ENCODE measurements at regions not wholly inside any gene's neighbourhood (a gene's known extent, or its start where the extent isn't known, plus 50 kb on each side); places are given as distances from the start of the nearest gene placed in this dataset.

DNA sequence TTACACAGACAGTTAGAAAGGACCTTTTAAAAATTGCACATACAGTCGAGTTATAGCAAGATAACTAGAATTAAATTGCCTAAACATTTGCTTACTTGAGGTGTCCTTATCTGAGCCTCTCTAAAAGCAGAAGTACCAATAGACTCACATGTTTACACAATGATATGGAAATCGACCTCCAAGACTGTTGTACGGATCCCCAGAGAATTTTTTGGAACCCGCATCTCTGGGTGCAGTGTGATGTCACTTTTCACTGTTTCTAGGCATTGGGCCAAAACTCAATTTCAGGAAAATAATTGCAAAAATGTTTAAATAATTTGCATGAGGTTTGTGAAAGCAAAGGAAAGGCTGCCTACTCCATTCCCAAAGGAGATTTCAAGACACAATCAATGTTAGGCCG, 63.1 kb upstream of the ATG10 start:
- Histone ChIP-seq H3F3A (replicated peaks; ENCODE audit: insufficient read depth) (no peaks in the 10 kb centered on the region), H3K9ac (no peak overlapping the region), H3K27me3 (ENCODE audit: insufficient read depth) (no peaks in the 10 kb centered on the region), H3K4me3 (ENCODE audit: low read depth in 2 of 2, low read length in 1 of 2) (no peak overlapping the region), H3K36me3 (replicated peaks in 1 of 2; ENCODE audit: control insufficient read depth in 1 of 2, insufficient read depth in 2 of 2, low read length in 1 of 2) (no peaks in the 10 kb centered on the region), H3K9me3 (no peaks in the 10 kb centered on the region), H3K4me2 (no peak overlapping the region), H4K20me1 (ENCODE audit: insufficient read depth) (no peaks in the 10 kb centered on the region), H3K9me2 (no peaks in the 10 kb centered on the region), H3K4me1 (ENCODE audit: control insufficient read depth in 1 of 2, insufficient read depth in 2 of 2, low read depth in 1 of 2, low read length in 1 of 2) (no peaks in the 10 kb centered on the region; a peak in 1 of 4 replicates), H3K79me2 (ENCODE audit: insufficient read depth) (no peaks in the 10 kb centered on the region), H3K27ac (ENCODE audit: low read depth in 2 of 2, low read length in 1 of 2) (no peak overlapping the region), H2AFZ (ENCODE audit: low read depth) (no peak overlapping the region)
- CTCF ChIA-PET, result no interaction called here
- 81% methylated on average over 5 of the region's 5 CpGs for WGBS (ENCODE audit: low lambda C conversion rate)
- DNase-seq, result no peak
- POLR2A ChIA-PET, result no interaction called here
- TF ChIP-seq, protein P1, sequence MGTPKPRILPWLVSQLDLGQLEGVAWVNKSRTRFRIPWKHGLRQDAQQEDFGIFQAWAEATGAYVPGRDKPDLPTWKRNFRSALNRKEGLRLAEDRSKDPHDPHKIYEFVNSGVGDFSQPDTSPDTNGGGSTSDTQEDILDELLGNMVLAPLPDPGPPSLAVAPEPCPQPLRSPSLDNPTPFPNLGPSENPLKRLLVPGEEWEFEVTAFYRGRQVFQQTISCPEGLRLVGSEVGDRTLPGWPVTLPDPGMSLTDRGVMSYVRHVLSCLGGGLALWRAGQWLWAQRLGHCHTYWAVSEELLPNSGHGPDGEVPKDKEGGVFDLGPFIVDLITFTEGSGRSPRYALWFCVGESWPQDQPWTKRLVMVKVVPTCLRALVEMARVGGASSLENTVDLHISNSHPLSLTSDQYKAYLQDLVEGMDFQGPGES (IDR thresholded peaks at IDR 0.05; ENCODE audit: low read depth, low read length), result no peak
- no peak for TF ChIP-seq SIN3A (IDR thresholded peaks at IDR 0.05; ENCODE audit: borderline replicate concordance, low read depth, low read length)
- no peak for TF ChIP-seq RXRA (IDR thresholded peaks at IDR 0.05; ENCODE audit: borderline replicate concordance, low read depth)
- TF ChIP-seq EP300 (IDR thresholded peaks at IDR 0.05; ENCODE audit: borderline replicate concordance in 1 of 2, low read depth in 1 of 2, low read length in 1 of 2), result no peak
- TF ChIP-seq TAF1 (IDR thresholded peaks at IDR 0.05; ENCODE audit: borderline replicate concordance, low read depth, low read length), result no peak
- TF ChIP-seq YY1 (IDR thresholded peaks at IDR 0.05; ENCODE audit: low read depth), result no peak
- no peak for TF ChIP-seq CHD2 (IDR thresholded peaks at IDR 0.05; ENCODE audit: low read length, partially characterized antibody)
- TF ChIP-seq MEF2A (IDR thresholded peaks at IDR 0.05; ENCODE audit: borderline replicate concordance, low read depth), result no peak
- no peak for TF ChIP-seq RCOR1 (IDR thresholded peaks at IDR 0.05; ENCODE audit: low read length)
- TF ChIP-seq, protein P2, sequence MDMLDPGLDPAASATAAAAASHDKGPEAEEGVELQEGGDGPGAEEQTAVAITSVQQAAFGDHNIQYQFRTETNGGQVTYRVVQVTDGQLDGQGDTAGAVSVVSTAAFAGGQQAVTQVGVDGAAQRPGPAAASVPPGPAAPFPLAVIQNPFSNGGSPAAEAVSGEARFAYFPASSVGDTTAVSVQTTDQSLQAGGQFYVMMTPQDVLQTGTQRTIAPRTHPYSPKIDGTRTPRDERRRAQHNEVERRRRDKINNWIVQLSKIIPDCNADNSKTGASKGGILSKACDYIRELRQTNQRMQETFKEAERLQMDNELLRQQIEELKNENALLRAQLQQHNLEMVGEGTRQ (IDR thresholded peaks at IDR 0.05; ENCODE audit: borderline replicate concordance, low read depth, low read length), result no peak
- TF ChIP-seq FOXM1 (IDR thresholded peaks at IDR 0.05; ENCODE audit: low read depth), result no peak
- TF ChIP-seq, protein P3, sequence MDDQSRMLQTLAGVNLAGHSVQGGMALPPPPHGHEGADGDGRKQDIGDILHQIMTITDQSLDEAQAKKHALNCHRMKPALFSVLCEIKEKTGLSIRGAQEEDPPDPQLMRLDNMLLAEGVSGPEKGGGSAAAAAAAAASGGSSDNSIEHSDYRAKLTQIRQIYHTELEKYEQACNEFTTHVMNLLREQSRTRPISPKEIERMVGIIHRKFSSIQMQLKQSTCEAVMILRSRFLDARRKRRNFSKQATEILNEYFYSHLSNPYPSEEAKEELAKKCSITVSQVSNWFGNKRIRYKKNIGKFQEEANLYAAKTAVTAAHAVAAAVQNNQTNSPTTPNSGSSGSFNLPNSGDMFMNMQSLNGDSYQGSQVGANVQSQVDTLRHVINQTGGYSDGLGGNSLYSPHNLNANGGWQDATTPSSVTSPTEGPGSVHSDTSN (IDR thresholded peaks at IDR 0.05), result no peak
- no peak for TF ChIP-seq TCF12 (IDR thresholded peaks at IDR 0.05)
- TF ChIP-seq FOSL2 (IDR thresholded peaks at IDR 0.05; ENCODE audit: borderline replicate concordance, low read depth), result no peak
- TF ChIP-seq JUND (IDR thresholded peaks at IDR 0.05), result no peak
- no peak for TF ChIP-seq GATA2 (CRISPR knock-in tag; IDR thresholded peaks at IDR 0.05)
- TF ChIP-seq, protein P4, sequence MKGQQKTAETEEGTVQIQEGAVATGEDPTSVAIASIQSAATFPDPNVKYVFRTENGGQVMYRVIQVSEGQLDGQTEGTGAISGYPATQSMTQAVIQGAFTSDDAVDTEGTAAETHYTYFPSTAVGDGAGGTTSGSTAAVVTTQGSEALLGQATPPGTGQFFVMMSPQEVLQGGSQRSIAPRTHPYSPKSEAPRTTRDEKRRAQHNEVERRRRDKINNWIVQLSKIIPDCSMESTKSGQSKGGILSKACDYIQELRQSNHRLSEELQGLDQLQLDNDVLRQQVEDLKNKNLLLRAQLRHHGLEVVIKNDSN (IDR thresholded peaks at IDR 0.05; ENCODE audit: borderline replicate concordance, low read depth), result no peak
- TF ChIP-seq, protein P5, sequence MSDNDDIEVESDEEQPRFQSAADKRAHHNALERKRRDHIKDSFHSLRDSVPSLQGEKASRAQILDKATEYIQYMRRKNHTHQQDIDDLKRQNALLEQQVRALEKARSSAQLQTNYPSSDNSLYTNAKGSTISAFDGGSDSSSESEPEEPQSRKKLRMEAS (IDR thresholded peaks at IDR 0.05; ENCODE audit: low read depth), result no peak
- no peak for TF ChIP-seq TEAD4 (IDR thresholded peaks at IDR 0.05; ENCODE audit: borderline replicate concordance, insufficient read depth)
- no peak for TF ChIP-seq MXI1 (IDR thresholded peaks at IDR 0.05; ENCODE audit: low read depth, low read length)

Measured in SK-N-SH (cell line).